ENCODE measurements at regions not wholly inside any gene's neighbourhood (a gene's known extent, or its start where the extent isn't known, plus 50 kb on each side); places are given as distances from the start of the nearest gene placed in this dataset.

DNA sequence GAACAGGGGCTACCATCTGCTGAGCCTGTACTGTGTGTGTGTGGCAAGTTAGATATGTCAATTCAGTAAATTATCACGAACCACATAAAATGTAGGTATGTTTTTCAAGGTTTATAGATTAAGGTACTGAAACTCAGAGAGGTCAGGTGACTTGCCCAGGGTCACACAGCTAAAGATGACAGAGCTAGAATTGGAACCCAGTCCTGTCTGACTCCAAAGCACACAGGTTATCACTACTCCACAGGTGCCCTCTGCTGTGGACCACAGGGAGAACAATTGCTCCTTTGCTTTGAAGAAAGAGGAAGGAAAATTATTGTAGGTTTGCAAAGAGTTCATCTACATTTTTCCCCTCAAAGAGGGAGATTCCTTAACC, 229.7 kb upstream of the AGAP1 start:
- DNase-seq (ENCODE audit: low read depth) = no peak

DNA sequence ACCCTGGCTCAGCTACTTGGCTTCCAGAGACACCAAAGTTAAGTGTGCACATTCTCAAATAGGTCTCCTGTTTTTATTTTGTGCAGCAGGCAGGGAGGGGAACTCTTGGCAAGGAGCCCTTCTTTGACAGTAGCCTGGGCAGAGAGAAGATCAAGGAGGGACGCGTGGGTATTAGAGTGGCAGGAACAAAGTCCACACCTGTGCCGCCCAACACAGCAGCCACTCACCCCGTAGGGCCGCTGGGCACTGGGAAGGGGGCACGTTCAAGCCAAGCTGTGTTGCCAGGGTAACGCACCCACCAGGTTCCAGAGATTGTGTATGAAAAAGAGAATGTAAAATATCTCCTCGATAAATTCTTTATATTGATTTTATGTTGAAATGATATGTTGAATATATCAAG, 229.3 kb upstream of the AGAP1 start:
- DNase-seq (ENCODE audit: low read depth) = no peak

DNA sequence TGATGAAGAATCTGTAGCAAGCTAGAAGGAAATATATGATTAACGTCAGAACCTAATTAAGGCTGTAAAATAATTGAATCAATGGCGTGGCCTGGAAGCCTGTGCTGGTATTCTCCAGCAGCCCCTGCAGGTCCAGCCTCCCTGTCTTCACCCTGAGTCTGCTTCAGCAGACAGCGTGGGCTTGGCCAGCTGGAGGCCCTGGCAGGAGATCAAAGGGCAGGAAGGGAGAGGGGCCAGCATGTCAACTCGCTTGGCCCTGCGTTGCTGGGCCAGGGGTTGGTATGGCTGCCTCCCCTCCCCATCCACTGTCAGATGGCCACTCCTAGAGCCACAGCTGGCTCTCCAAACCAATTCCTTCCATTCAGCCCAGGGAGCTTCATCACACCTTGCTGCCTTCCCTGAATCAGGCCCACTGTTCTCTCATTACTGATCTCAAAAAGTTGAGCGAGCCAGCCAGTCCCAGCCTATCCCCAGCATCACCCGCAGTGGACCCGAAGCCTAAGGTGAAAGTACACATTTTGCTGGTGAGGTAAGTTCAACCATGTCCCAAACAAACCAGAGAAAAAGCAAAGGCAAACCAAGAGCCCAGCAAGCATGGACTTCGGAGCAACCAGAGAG, 228.4 kb upstream of the AGAP1 start:
- DNase-seq (ENCODE audit: low read depth) = no peak

DNA sequence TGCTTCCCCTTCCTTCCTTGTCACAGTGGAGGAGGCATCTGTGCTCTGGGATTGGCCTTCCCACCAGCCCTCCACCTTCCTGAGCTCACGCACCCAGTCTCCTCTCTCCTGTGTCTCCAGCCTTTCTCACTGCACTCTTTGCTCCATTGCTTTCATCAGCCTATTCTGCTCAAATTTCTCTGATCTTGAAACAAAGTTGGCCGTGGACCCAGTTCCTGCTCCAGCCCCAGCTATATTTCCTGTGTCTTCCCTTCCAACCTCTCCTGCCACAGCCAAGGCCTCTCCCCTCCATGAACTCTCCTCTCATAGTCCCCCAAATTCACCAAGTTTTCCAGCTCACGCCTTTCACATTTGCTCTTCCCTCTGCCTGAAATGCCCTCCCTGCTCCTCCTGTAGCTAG, 226.6 kb upstream of the AGAP1 start:
- no peak for DNase-seq (ENCODE audit: low read depth)

DNA sequence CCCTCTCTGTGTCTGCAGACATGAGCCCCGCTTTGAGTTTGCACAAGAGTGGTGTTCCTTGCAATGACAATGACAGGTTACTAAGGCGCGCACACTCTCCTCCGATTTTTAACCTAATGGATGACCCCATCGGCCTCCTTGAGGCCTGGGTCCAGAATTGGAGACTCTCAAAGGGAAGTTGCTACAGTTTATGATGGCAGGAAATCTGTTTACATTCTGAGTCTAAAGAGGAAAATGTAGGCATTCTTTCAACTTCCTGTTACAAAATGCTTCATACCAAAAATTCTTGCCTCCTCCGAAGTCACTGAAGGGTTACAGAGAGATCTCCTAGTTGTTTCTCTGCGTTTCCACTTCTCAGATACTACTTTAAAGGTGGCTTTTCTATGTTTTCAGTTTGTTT, 225.3 kb upstream of the AGAP1 start:
- no peak for DNase-seq (ENCODE audit: low read depth)

DNA sequence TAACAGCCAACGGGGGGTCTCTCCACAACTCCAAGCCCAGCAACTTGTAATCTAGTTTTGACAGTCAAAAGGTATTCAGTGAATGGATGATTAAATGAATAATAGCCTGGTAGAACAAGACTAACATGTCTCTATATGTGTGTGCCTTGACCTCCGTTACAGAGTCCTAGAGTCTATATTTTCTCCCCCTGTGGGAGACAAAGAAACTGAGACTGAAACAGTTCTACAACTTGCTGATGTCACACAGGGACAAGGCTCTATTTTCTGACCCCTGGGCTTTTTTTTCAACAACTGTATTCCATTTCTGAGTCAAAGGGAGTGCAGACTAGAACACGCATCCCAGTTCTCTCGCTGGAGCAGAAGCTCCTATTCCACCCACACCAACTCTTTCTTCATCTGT, 223.6 kb upstream of the AGAP1 start:
- no peak for DNase-seq (ENCODE audit: low read depth)

DNA sequence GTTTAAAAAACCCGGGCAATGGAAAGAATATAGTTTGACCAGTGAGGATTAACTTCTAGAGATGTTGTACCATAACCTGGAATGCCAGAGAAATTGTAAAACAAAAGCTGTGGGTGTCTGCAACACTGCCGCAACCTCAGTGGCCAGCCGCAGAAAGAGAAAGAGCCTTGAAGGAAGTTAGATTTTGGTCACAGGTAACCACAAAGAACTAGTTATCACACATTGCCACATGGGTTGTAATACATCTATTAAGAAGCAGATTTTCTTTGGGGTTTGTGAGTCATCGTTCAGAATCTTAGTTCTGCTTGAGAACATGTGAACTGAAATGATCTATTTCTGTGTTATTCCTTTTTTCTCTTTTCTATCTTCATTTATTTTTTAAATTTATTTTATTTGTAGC, 222.9 kb upstream of the AGAP1 start:
- no peak for DNase-seq (ENCODE audit: low read depth)

DNA sequence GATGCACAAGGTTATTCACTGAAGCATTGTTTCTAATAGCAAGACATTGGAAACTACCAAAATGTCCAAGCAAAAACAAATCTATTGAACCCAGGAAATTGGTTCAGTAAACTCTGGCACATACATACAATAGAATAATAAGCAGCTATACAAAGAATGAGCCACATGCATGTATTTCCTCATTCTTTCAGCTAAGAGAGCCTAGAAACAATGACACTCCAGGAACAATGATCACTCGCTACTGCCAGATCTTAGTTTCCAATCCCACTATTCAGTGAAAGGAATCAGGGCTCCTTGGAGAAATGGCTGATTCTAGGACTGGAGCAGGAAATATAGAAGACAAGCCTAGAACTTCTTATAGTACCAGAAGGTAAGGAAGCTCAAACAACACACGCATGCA, 221.9 kb upstream of the AGAP1 start:
- no peak for DNase-seq (ENCODE audit: low read depth)

DNA sequence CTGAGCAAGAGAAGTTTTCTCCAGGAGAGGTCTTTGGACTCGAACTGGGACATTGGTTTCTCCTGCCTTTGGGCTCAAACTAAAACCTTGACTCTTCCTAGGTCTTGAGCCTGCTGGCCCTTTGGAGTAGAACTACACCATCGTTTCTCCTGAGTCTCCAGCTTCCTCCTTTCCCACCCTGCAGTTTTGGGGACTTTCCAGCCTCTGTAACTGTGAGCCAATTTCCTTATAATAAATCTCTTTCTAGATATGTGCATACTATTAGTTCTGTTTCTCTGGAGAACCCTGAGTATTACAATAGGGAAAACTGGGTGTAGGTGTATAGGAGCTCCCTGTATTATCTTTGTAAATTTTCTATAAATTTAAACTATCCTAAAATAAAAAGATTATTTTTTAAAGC, 219.8 kb upstream of the AGAP1 start:
- no peak for DNase-seq (ENCODE audit: low read depth)

DNA sequence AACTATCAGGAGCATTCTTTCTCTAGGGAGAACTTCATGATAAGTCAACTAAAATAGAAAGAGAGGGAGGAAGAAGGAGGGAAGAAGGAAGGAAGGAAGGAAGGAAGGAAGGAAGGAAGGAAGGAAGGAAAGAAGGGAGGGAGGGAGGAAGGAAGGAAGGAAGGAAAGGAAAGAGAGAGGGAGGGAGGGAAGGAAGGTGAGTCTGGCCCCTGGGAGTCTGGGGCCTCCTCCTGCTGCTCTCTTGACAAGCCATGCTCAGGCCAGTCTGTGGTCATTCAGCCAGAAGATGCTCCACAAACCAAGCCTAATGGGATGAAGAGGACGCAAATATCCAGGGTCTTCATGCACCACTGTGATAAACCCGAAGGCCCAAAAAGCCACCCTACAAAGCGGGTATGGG, 216.4 kb upstream of the AGAP1 start:
- DNase-seq (ENCODE audit: low read depth) = no peak

DNA sequence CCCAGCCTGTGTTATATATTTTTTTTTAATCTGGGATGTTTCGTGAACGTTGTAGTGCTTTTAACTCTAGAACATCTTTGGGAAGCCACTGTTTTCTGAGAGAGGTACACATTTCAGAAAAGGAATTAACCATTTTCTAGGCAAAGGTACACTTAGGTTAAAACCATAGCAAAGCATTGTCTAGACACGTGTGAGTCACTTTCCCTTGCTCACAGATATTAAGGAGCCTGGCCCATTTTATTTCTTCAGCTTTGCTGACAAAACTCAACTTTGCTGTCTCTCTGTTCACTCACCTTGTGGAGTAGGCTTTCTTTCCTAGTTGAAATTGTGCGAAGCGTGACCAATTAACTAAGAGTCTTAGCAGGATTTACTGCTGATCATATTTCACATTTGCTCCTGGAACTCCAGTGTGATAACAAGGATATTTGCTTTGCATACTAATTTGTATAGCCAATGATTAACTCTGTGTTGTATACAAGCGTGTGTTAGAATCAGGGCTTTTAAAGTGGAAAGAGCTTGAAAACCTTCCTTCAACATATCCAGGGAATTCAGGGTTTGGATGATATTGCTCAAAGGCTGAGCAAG, 215.0 kb upstream of the AGAP1 start:
- no peak for DNase-seq (ENCODE audit: low read depth)

DNA sequence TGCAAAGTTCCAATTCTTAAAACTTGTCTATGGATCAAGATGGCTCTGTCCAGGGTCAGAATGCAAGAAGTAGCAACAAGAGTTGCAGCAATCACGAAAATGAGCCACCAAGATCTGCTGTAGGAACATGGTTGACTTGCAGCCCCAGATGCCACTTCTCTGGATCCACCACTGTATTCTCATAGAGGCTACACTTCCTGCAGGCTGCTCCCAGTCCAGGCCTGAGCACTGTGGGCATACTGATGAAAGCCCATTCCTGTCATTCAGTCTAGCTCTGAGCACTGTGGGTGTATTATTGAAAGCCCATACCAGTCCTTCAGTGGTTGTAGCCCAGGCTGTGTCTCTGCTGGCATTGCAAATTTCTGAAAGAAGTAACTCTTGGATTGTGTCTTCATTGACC, 213.9 kb upstream of the AGAP1 start:
- no peak for DNase-seq (ENCODE audit: low read depth)

DNA sequence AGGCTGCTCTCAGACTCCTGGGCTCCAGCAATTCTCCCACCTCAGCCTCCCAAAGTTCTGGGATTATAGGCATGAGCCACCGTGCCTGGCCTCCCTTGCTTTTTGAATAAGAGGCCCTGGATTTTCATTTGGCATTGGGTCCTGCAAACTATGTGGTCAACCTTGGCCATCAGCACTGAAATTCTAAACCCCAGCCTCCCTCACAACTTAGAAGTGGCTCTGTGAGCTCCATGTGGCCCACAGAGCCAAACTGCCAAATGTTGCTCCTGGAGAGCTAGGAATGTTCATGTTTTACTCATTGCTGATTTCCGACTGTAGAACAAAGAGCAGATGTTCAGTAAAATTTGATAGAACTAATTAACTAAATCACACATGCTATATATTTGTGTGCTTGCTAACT, 210.6 kb upstream of the AGAP1 start:
- no peak for DNase-seq (ENCODE audit: low read depth)

DNA sequence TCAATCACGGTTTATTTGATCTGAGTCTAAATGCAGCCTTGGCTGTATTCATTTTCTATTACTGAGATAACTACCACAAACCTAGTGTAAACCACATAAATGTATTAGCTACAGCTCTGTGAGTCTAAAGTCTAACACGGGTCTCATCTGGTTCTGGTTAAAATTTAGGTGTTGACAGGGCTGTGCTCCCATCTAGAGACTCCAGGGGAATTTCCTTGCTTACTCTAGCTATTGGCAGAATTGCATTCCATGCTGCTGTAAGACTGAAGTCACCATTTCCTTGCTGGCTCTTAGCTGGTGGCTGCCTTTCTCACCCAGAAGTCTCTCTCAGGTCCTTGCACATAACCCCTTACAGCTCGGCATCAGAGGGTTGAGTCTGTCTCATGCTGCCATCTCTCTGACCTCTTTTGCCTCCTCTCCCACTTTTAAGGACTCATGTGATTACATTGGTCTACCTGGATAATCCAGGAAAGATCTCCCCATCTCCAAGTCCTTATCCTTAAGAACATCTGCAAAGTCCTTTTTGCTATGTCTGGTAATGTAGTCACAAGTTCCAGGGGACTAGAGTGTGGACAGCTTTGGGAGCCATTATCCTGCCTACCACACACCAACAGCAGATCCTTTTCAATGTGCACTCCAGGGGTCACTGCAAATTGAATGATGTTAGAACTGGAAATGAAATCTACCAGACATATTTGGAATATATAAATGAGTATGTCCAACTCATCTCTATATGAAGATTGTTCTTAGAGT, 207.0 kb upstream of the AGAP1 start:
- no peak for DNase-seq (ENCODE audit: low read depth)

DNA sequence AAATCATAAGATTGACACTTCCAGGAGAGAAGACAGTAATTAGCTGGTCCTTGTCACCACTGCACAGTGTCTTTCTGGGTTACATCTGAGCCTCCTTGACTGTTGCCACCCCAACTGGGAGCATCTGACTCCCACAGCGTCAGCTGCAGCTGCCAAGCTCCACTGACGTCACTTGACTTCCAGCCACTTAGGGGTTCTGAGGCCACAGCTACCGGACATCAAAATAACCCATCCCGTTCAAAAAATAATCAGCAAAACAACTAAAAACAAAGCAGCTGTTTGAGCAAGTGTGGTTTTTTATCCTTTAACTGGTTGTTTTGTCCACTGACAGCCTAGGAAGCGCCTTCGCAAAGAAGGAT, 206.5 kb upstream of the AGAP1 start:
- no peak for DNase-seq (ENCODE audit: low read depth)

DNA sequence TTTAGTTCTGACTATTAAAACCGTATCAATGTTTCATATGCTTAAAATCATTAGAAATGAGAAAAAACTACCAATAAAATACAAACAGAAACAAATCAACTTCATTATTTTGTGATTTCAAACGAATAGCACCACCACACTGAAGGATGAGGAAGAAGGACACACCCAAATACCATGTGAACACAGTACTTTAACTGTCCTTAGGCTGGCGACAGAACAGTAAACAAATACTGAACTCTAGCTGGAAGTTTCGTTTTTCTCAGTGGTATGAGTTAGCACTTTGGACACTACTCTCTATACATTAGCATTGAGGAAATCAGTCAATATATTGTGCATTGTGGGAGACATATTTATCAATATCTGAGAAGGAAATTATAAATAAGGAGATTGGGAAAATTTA, 202.4 kb upstream of the AGAP1 start:
- DNase-seq (ENCODE audit: low read depth) = no peak

DNA sequence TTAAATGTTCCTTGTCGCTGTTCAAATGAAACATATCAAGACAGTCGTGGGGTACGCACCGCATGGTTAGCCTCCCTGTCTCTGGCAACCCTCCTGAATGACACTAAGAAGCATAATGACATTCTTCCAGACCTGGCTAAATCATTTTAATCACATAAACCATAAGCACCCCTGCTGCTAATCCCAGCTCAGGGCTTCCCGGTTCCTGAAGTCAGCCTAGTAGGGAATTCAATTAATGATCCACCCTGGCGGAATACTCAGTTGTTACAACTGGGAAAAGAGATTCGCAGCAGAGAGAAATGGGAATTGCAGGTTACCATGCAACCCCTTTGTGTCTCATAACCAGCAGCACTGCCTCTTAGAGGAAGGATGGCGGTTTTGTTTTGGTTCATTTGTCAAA, 200.8 kb upstream of the AGAP1 start:
- no peak for DNase-seq (ENCODE audit: low read depth)

DNA sequence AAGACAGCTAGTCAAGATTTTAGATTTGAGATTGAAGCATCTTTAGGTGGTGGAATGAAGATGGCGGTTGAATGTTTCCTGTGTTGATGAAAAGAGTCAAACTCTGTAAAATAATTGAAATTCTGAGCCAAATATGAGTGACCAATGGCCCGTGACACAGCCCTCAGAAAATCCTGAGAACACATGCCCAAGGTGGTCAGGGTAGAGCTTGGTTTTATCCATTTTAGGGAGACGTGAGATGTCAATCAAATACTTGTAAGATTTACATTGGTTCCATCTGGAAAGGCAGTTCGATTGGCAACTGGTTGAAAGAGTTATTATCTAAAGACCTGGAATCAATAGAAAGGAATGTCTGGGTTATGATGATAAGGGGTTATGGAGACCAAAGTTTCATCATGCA, 198.0 kb upstream of the AGAP1 start:
- no peak for DNase-seq (ENCODE audit: low read depth)

DNA sequence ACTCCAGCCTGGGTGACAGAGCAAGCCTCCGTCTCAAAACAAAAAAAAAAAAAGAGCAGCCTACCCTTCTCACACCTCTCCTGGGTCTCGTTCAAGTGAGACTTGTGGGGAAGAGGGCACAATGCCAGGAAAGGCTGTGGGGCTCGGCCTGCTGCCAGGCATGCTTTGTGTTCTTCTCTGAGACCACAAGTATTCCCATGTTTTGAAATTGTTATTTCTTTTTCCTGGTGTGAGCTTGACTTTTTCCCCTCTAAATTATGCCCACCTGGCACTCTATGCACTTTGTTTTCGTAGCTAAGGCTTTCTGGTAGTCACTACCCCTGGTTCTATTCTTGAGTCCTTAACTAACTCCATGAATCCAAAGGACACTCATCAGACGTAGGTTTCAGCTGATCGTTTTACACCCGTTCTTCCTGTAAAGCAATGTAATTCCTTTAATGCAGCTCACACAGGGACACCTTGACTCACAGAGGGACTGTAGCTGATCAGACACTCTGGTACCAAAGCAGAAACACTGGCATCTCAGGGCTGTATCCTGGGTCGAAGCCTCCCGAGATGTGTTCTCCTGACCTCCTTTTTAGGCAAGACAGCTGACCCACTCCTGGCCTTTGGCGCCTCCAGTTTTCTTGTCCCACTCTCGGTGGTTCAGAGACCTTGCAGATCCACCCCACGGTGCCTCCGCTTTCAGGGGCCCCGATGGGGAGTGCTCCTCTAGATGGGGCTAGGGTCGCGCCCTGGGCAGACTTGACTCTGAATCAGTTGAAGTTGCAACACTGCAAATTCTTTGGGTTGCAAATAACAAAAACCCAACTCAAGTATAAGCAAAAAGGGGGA, 193.3 kb upstream of the AGAP1 start:
- DNase-seq (ENCODE audit: low read depth) = no peak

DNA sequence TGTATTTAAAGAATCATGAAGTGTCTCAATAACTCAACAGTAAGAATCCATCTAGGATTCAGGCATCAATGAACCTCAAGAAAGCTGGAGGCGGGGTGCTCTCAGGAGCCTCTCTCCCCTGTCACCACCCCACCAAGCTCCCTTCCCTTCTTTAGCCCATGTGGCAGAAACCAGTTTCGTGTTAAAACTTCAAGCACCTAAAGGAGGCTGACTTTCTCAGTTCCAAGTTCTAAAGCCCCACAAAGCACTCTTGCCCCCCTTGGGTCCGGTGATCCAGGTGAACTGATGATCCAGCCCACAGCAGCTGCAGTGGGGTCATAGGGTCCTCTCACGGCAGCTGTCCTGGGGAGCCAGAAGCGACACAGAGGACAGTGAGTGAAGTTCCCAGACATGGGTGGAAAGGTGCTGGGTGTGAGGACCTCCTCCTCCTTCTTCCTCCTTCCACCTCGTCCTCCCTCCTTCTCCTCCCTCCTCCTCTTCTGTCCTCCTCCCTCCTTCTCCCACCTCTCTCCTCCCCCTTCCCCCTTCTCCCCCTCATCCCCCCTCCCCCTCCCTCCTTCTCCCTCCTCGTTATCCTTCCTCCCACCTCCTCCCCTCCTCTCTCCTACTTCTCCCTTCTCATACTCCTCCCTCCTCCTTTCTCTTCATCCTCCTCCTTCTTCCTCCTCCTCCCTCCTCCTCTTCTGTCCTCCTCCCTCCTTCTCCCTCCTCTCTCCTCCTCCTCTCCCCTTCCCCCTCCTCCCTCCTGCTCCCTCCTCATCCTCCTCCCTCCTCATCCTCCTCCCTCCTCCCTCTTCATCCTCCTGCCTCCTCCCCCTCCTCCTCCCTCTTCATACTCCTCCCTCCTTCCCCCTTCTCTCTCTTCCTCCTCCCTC, 192.4 kb upstream of the AGAP1 start:
- no peak for DNase-seq (ENCODE audit: low read depth)

DNA sequence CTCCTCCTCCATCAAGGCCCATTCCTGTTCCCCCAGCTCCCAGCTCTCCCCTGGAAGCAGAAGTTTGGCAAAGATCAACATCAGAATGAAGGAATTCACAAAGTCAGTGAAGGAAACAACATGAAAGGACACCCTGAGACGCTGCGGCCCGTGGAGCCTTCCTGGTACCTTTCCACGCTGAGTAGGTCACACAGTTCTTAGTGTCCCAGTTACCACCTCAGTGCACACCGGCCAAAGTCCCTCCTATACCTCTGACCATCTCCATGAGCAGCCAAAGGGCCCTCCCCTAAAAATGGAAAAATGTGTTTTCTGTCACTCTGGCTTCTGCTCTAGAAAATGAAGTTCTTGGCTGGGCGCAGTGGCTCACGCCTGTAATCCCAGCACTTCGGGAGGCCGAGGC, 191.6 kb upstream of the AGAP1 start:
- DNase-seq (ENCODE audit: low read depth) = no peak

All from stimulated activated CD8-positive, alpha-beta memory T cell treated with anti-CD3 and anti-CD28 coated beads, Interleukin-12 subunit alpha, Interleukin-12 subunit beta, amount 100 ng/mL, for 1 hour (primary cell).